RWPE1 (cell line): ENCODE measurements at regions not wholly inside any gene's neighbourhood (a gene's known extent, or its start where the extent isn't known, plus 50 kb on each side); places are given as distances from the start of the nearest gene placed in this dataset.

Source experiments
- CTCF ChIA-PET: fragments of 350-600 bp; sonication (Branson Sonifier 250); formaldehyde crosslinking; extraction: SDS; loops from one replicate; lab custom pipeline; 2021; lab: Yijun Ruan, JAX
- POLR2A ChIA-PET: fragments of 400-600 bp; formaldehyde crosslinking; extraction: SDS; loops from one replicate; lab custom pipeline; 2020; ENCODE audit warnings: antibody characterized with exemption; ENCODE audit not compliant: low non-redundant PET; lab: Yijun Ruan, JAX
- DNase-seq: peaks from one replicate; pipeline ENCODE4 v3.0.0; 2012; ENCODE audit warnings: low spot score
- H3K27ac ChIP-seq: fragments of 450-650 bp; 2 replicates; pipeline ENCODE4 v1.5.1; 2017
- TF ChIP-seq, protein P1 (sequence below): fragments of 450-650 bp; conservative IDR thresholded peaks from 2 replicates; pipeline ENCODE4 v1.5.1; 2017; ENCODE audit warnings: low read depth, mild to moderate bottlenecking

DNA sequence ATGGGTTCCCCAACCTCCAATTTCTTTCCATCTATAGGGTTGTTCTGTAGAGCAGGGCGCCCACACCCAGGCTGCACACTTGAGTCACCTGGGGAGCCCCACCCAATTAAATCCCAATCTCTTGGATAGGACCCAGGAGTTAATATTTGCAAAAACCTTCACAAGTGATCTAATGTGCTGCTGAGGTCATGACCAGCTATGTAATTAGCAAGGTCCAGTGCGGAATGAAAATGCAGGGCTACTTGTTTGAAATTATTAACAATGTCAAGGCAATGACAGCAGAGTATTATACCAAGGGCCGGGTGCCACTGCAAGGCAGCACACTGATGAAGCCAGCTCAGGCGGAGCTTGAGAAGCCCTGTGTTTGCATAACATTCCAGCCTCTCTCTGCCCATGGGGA, 302.7 kb downstream of the MAF start:
- DNase-seq, result no peak
- ChIA-PET CTCF (interaction anchor here (0.5 kb wide), 1 partner anchor 812 kb away, joined by 4 read pairs; no protein-coding TSS in a partner anchor), POLR2A (no interaction called here)
- no peak overlapping the region for H3K27ac ChIP-seq
- TF ChIP-seq, protein P1, sequence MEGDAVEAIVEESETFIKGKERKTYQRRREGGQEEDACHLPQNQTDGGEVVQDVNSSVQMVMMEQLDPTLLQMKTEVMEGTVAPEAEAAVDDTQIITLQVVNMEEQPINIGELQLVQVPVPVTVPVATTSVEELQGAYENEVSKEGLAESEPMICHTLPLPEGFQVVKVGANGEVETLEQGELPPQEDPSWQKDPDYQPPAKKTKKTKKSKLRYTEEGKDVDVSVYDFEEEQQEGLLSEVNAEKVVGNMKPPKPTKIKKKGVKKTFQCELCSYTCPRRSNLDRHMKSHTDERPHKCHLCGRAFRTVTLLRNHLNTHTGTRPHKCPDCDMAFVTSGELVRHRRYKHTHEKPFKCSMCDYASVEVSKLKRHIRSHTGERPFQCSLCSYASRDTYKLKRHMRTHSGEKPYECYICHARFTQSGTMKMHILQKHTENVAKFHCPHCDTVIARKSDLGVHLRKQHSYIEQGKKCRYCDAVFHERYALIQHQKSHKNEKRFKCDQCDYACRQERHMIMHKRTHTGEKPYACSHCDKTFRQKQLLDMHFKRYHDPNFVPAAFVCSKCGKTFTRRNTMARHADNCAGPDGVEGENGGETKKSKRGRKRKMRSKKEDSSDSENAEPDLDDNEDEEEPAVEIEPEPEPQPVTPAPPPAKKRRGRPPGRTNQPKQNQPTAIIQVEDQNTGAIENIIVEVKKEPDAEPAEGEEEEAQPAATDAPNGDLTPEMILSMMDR, result no peak

DNA sequence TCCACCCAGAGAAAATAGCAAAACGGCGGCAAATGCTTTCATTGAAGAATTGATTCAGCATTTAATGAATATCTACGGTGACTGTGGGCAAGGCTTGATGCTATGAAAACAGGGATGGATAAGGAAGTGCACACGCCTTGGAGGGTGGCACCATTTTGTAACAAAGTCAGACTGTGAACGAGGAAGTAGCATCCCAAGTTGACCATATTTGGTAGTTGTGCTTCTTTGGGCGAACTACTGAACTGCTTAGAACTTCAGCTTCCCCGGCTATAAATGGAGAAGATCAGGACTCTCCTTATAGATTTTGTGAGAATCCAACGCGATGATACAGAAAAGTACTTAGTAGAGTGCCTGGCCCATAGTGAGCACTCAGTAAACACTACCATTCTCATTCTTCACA, 303.2 kb downstream of the MAF start:
- ChIA-PET CTCF (interaction anchor here (0.6 kb wide), 1 partner anchor 1038 kb away, joined by 5 read pairs; no protein-coding TSS in a partner anchor), POLR2A (no interaction called here)
- TF ChIP-seq, protein P1, result no peak
- no peak overlapping the region for H3K27ac ChIP-seq
- no peak for DNase-seq

DNA sequence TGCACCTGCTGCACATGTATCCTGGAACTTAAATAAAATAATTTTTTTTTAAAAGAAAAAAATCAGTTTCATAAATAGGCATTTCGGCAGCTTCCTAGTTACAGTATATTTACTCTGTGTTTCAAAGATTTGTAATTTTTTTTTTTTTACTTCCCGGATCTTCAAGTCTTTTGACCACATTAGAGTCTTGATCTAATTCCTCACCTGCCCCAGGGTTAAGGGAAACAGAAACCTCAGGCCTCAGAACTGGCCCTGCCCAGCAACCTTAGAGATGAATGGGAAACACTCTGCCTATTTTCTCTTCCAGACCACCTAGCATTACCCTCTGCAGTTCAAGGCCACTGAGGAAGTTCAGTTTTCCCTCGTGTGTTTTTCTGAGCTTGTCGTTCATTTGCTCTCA, 304.0 kb downstream of the MAF start:
- no peak overlapping the region for H3K27ac ChIP-seq
- DNase-seq, result no peak
- CTCF ChIA-PET, result no interaction called here
- POLR2A ChIA-PET, result no interaction called here
- TF ChIP-seq, protein P1, result no peak

DNA sequence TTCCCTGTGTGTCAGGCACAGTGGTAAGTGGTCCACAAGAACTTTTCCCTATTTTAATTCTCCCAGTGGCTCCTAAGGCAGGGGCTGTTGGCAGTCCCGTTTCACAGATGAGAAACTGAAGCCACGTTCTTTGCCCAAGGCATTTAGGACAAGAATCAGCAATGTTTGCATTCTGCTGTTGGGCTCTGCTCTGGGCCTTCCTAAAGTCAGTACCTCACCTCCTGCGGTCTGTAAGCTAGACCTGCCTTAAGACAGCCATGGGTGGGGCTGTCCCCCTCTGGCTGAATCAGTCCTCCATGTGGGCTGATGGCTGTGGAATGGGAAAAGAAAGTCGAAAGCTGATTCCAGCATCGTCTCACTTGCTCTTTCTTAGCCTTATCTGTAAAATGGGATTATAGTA, 304.8 kb downstream of the MAF start:
- TF ChIP-seq, protein P1, result no peak
- DNase-seq, result no peak
- ChIA-PET CTCF (no interaction called here), POLR2A (no interaction called here)
- H3K27ac ChIP-seq, result no peak overlapping the region

DNA sequence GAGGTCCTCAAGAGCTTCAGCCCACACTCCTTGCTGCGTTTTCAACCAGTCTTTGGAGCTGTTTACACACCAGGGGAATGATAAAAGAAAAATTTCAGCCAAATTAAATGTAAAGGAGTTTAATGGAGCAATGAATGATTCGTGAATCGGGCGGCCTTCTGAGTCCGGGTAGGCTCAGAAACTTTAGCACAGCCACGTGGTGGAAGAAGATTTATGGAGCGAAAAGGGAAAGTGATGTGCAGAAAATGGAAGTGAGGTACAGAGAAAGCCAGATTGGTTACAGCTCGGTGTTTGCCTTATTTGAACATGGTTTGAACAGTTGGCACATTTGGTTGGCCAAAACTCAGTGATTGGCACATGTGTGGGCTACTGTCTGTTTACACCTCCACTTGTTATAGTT, 305.4 kb downstream of the MAF start:
- H3K27ac ChIP-seq, result no peak overlapping the region
- ChIA-PET CTCF (no interaction called here), POLR2A (no interaction called here)
- no peak for DNase-seq
- TF ChIP-seq, protein P1, result no peak

DNA sequence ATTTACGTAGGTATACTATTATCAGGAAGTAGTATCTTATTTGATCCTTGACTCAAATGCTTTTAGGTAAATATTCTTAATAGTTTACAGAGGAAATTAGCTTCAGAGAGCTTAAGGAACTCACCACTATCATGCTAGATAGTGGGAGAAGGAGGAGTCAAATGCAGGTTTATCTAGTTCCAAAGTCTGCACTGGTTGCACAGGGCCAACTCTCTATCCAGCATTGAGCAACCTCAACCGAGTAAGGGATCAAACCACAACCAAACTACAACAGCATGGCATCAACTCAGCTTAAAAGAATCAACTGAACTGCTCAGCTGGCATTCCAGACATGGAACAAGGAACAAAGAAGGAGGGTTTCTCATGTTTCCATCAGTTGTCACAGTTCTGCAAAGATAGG, 306.0 kb downstream of the MAF start:
- TF ChIP-seq, protein P1, result no peak
- CTCF ChIA-PET, result no interaction called here
- DNase-seq, result no peak
- POLR2A ChIA-PET, result no interaction called here
- H3K27ac ChIP-seq, result no peak overlapping the region
